8988T (cell line): ENCODE measurements at regions not wholly inside any gene's neighbourhood (a gene's known extent, or its start where the extent isn't known, plus 50 kb on each side); places are given as distances from the start of the nearest gene placed in this dataset.

ENCODE experiments used
- DNase-seq: peaks from one replicate; pipeline ENCODE4 v3.0.0; 2011

GRCh38 chr6:48369100-48369499 is 258.1 kb upstream of the PTCHD4 start:
- no peak for DNase-seq

GRCh38 chr6:48325701-48326100 is 214.7 kb upstream of the PTCHD4 start:
- no peak for DNase-seq

GRCh38 chr6:48318670-48319069 is 207.7 kb upstream of the PTCHD4 start:
- no peak for DNase-seq

- no peak for DNase-seq
Measured at GRCh38 chr6:48315915-48316314, 204.9 kb upstream of the PTCHD4 start.

- DNase-seq: no peak
Measured at GRCh38 chr6:48315051-48315719, 204.2 kb upstream of the PTCHD4 start.

GRCh38 chr6:48311301-48311700 is 200.3 kb upstream of the PTCHD4 start:
- no peak for DNase-seq

GRCh38 chr6:48307573-48307972 is 196.6 kb upstream of the PTCHD4 start:
- DNase-seq: no peak

GRCh38 chr6:48290595-48290994 is 179.6 kb upstream of the PTCHD4 start:
- DNase-seq: no peak

- no peak for DNase-seq
Measured at GRCh38 chr6:48289841-48290240, 178.8 kb upstream of the PTCHD4 start.

- no peak for DNase-seq
Measured at GRCh38 chr6:48281217-48281616, 170.2 kb upstream of the PTCHD4 start.

GRCh38 chr6:48280035-48280620 is 169.1 kb upstream of the PTCHD4 start:
- DNase-seq: no peak

- DNase-seq: no peak
Measured at GRCh38 chr6:48278261-48278660, 167.3 kb upstream of the PTCHD4 start.

GRCh38 chr6:48272518-48272917 is 161.5 kb upstream of the PTCHD4 start:
- no peak for DNase-seq

- no peak for DNase-seq
Measured at GRCh38 chr6:48255094-48255493, 144.1 kb upstream of the PTCHD4 start.

- no peak for DNase-seq
Measured at GRCh38 chr6:48249071-48249470, 138.1 kb upstream of the PTCHD4 start.

GRCh38 chr6:48243071-48243470 is 132.1 kb upstream of the PTCHD4 start:
- no peak for DNase-seq

GRCh38 chr6:48240287-48240686 is 129.3 kb upstream of the PTCHD4 start:
- no peak for DNase-seq

GRCh38 chr6:48236375-48236774 is 125.4 kb upstream of the PTCHD4 start:
- DNase-seq: no peak

- no peak for DNase-seq
Measured at GRCh38 chr6:48233063-48233462, 122.1 kb upstream of the PTCHD4 start.

- DNase-seq: no peak
Measured at GRCh38 chr6:48229841-48230240, 118.8 kb upstream of the PTCHD4 start.

- no peak for DNase-seq
Measured at GRCh38 chr6:48222241-48222640, 111.2 kb upstream of the PTCHD4 start.

GRCh38 chr6:48213076-48213788 is 102.2 kb upstream of the PTCHD4 start:
- no peak for DNase-seq

- DNase-seq: no peak
Measured at GRCh38 chr6:48212501-48212900, 101.5 kb upstream of the PTCHD4 start.

- no peak for DNase-seq
Measured at GRCh38 chr6:48206091-48206490, 95.1 kb upstream of the PTCHD4 start.
